Omental fat pad (tissue), 3 donors: ENCODE measurements at regions not wholly inside any gene's neighbourhood (a gene's known extent, or its start where the extent isn't known, plus 50 kb on each side); places are given as distances from the start of the nearest gene placed in this dataset.
"Not testable (repeated sequence)": the region's sequence is repeated elsewhere in the genome, so short reads cannot be mapped to it uniquely, and the experiment has no call there.

Experiments used
- ATAC-seq: fragments of 150-250 bp; one replicate; pipeline ENCODE4 v1.9.1; 2016; ENCODE audit warnings: mild to moderate bottlenecking, moderate library complexity; ENCODE audit not compliant: low FRiP score
- DNase-seq: peaks from one replicate; pipeline ENCODE4 v3.0.0-alpha.2; 2019; ENCODE audit warnings: low spot score
- CTCF ChIP-seq, 3 donors: fragments of 450-650 bp; IDR thresholded peaks; one replicate each; pipeline ENCODE4 v1.5.1; 2016 to 2017; ENCODE audit warnings: antibody characterized with exemption in 3 of 3, mild to moderate bottlenecking in 3 of 3, moderate library complexity in 2 of 3

DNA sequence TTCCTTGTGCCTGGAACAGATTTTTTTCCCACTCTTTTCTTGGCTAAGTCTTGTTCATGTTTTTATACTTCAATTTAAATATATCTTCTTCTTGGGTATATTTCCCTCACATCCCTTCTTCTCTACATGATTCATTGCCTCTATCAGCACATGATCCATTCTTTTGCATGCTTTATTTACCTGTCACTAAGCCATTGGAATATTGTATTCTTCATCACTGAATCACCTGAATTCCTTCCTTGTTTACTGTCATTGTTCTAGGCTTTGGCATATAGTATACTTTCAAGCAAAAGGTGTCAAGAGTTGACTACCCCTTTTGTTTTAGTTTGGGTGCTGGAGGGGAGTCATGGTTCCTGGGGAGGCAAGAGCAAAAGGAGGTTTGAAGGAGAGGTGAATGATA is 464.5 kb upstream of the LRRC7 start:
- ATAC-seq: no peak
- no peak for TF ChIP-seq CTCF (IDR thresholded peaks at IDR 0.05)
- DNase-seq: no peak

DNA sequence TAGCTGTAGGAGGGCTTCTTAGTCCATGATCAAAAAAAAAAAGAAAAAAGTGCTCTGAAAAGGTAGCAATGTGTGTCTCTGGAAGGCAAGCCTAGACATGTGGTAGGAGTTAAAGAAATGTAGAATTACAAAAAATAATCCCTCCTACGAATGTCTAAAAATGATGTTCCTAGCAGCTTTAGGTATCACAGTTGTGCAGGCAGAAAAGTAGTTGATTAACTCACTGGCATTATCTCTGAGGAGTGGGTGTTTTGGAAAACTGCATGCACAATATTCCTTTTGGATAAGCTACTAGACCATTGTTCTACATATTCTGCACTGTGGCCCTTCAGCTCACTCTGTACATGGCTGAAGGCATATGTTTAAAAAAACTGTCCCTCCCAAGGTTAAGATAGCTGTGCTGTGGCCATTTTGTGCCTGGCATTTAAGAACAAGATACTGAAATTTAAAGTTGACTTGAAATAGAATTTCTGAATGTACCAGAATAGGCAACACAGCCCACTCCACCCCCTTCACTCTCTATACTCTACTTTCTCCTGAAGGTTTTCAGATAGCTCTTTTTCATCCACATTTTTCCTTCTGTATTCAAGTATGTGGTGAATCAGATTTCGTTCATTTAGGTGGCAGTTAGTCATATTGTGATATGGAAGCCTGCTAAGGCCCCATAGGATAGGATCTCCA is 463.9 kb upstream of the LRRC7 start:
- no peak for TF ChIP-seq CTCF (IDR thresholded peaks at IDR 0.05)
- DNase-seq: no peak
- no peak for ATAC-seq

- TF ChIP-seq CTCF (IDR thresholded peaks at IDR 0.05): no peak
These were observed 462.8 kb upstream of the LRRC7 start for GRCh38 chr1:69104894-69105293.

GRCh38 chr1:69109277-69109676 is 458.4 kb upstream of the LRRC7 start:
- no peak for TF ChIP-seq CTCF (IDR thresholded peaks at IDR 0.05)
- DNase-seq (no peak), ATAC-seq (no peak)

More at GRCh38 chr1:69104894-69105293, 462.8 kb upstream of the LRRC7 start:
- no peak for DNase-seq
- ATAC-seq: no peak

GRCh38 chr1:69110851-69111250 is 456.9 kb upstream of the LRRC7 start:
- ATAC-seq: no peak

GRCh38 chr1:69120126-69120741 is 447.5 kb upstream of the LRRC7 start:
- not testable (repeated sequence) for ATAC-seq, DNase-seq

More at GRCh38 chr1:69110851-69111250, 456.9 kb upstream of the LRRC7 start:
- TF ChIP-seq CTCF (IDR thresholded peaks at IDR 0.05): no peak
- no peak for DNase-seq

GRCh38 chr1:69120817-69121216 is 446.9 kb upstream of the LRRC7 start:
- ATAC-seq (no peak), DNase-seq (no peak)
- no peak for TF ChIP-seq CTCF (IDR thresholded peaks at IDR 0.05)
